Spleen (tissue), 7 donors: ENCODE measurements at regions not wholly inside any gene's neighbourhood (a gene's known extent, or its start where the extent isn't known, plus 50 kb on each side); places are given as distances from the start of the nearest gene placed in this dataset.

Experiments
- POLR2A ChIP-seq, 3 donors: fragments of 450-650 bp; IDR thresholded peaks; one replicate each; pipeline ENCODE4 v1.5.1; 2017; ENCODE audit warnings: antibody characterized with exemption in 3 of 3, mild to moderate bottlenecking in 1 of 3
- POLR2AphosphoS5 ChIP-seq, 3 donors: sonication (generic); formaldehyde crosslinking; IDR thresholded peaks; one replicate each; pipeline ENCODE4 v1.5.1; 2017; ENCODE audit warnings: antibody characterized with exemption in 3 of 3
- TF ChIP-seq, protein P1 (sequence below), 11 experiments: fragments of 200-600 bp in 7 of 11; fragments of 450-650 bp in 4 of 11; sonication (generic) in 4 of 11; IDR thresholded peaks in 8 of 11; conservative IDR thresholded peaks in 3 of 11; 1 replicate in 7 of 11; 2 replicates in 4 of 11; pipeline versions ENCODE4 v1.4.0 to v1.8.0; 2016 to 2021; ENCODE audit warnings: antibody characterized with exemption in 11 of 11, inconsistent platforms in 4 of 11, mild to moderate bottlenecking in 1 of 11
- donor health status: DM: no; HTN: no; CAD: no; lungs with moderate emphysema.
- donor health status: DM: no; HTN: no; CAD: no.
- donor health status: DM: no; HTN: no; CAD: no.

DNA sequence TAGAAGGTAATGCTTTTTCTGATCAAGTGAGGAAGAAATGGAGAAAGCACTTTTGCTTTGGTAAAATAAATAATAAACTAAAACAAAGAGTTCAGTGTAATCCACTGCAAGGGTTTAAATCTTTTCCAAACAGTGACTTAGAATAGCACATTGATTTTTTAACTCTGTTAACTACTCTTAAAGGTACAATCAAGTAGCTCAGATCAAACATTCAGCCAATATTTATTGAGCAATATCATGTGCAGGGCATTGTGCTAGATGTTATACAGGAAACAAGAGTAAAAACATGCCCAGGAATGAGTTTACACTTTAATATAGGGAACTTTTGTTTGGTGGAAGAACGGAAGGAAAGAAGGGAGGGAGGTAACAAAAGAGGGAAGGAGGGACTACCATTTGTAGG is 479.8 kb downstream of the KLHL13 start:
- TF ChIP-seq, protein P1, sequence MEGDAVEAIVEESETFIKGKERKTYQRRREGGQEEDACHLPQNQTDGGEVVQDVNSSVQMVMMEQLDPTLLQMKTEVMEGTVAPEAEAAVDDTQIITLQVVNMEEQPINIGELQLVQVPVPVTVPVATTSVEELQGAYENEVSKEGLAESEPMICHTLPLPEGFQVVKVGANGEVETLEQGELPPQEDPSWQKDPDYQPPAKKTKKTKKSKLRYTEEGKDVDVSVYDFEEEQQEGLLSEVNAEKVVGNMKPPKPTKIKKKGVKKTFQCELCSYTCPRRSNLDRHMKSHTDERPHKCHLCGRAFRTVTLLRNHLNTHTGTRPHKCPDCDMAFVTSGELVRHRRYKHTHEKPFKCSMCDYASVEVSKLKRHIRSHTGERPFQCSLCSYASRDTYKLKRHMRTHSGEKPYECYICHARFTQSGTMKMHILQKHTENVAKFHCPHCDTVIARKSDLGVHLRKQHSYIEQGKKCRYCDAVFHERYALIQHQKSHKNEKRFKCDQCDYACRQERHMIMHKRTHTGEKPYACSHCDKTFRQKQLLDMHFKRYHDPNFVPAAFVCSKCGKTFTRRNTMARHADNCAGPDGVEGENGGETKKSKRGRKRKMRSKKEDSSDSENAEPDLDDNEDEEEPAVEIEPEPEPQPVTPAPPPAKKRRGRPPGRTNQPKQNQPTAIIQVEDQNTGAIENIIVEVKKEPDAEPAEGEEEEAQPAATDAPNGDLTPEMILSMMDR (IDR thresholded peaks at IDR 0.05 in 8 of 11, conservative IDR thresholded peaks at IDR 0.05 in 3 of 11), result no peak
- TF ChIP-seq POLR2A (IDR thresholded peaks at IDR 0.05) (no peak), POLR2AphosphoS5 (IDR thresholded peaks at IDR 0.05) (no peak)
